Suprapubic skin (tissue), 4 donors: ENCODE measurements at regions not wholly inside any gene's neighbourhood (a gene's known extent, or its start where the extent isn't known, plus 50 kb on each side); places are given as distances from the start of the nearest gene placed in this dataset.
A peak's percentile ranks its signal among the peaks of the same experiment; 100 is the strongest.

Experiments
- DNase-seq, 2 donors: peaks; one replicate each; pipeline ENCODE4 v3.0.0-alpha.2; 2019; ENCODE audit warnings: low spot score in 2 of 2
- H3K27ac ChIP-seq: fragments of 200-600 bp; sonication (generic); one replicate; pipeline ENCODE4 v1.5.1; 2019
- H3K27me3 ChIP-seq: fragments of 200-600 bp; sonication (generic); one replicate; pipeline ENCODE4 v1.5.1; 2019
- H3K36me3 ChIP-seq: fragments of 200-600 bp; sonication (generic); one replicate; pipeline ENCODE4 v1.5.1; 2019
- H3K4me1 ChIP-seq: fragments of 200-600 bp; sonication (generic); one replicate; pipeline ENCODE4 v1.5.1; 2019
- H3K4me3 ChIP-seq: fragments of 200-600 bp; sonication (generic); one replicate; pipeline ENCODE4 v1.5.1; 2019; ENCODE audit warnings: mild to moderate bottlenecking
- H3K9me3 ChIP-seq: fragments of 200-600 bp; sonication (generic); one replicate; pipeline ENCODE4 v1.5.1; 2019
- EP300 ChIP-seq: sonication (generic); formaldehyde crosslinking; IDR thresholded peaks from one replicate; pipeline ENCODE4 v1.6.1; 2017; ENCODE audit warnings: antibody characterized with exemption
- POLR2A ChIP-seq, 2 donors: fragments of 450-650 bp; IDR thresholded peaks; one replicate each; pipeline ENCODE4 v1.6.1; 2017; ENCODE audit warnings: antibody characterized with exemption in 2 of 2, mild to moderate bottlenecking in 2 of 2, moderate library complexity in 2 of 2
- POLR2AphosphoS5 ChIP-seq, 3 donors: sonication (generic); formaldehyde crosslinking; IDR thresholded peaks; one replicate each; pipeline ENCODE4 v1.6.1; 2017; ENCODE audit warnings: antibody characterized with exemption in 3 of 3
- WGBS: methylation state at CpG from one replicate; pipeline ENCODE4 v1.1.5; 2018; 5-methylcytosine and 5-hydroxymethylcytosine counted together
- TF ChIP-seq, protein P1 (sequence below), 2 donors: fragments of 200-600 bp in 1 of 2; fragments of 450-650 bp in 1 of 2; sonication (generic) in 1 of 2; IDR thresholded peaks; one replicate each; pipeline ENCODE4 v1.5.1; 2016 to 2019; ENCODE audit warnings: antibody characterized with exemption in 2 of 2, mild to moderate bottlenecking in 1 of 2, moderate library complexity in 1 of 2

DNA sequence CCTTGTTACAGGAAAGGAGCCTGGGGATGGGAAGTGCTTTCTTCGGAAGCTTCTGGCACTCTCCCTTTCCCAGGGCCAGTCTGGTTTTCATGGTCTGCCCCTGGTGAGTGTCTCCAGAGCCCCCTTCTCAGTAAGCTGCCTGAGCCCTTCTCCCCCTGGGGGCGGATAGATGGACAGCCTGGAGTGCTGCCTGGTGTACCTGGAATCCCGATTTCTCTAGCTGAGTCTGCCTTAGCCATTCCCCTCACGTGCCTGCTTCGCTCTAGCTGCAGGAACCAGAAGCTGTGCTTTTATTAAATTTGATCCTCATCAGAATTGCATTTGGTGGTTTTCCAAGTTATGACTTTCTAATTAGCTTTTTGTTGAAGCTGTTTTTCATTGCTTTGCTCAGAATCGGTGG lies 152.9 kb upstream of the NAV2 start:
- Histone ChIP-seq H3K27me3 (no peaks in the 10 kb centered on the region), H3K9me3 (no peaks in the 10 kb centered on the region), H3K4me3 (no peak overlapping the region), H3K4me1 (peaks cover 9% of the 10 kb centered on the region), H3K27ac (no peak overlapping the region), H3K36me3 (no peaks in the 10 kb centered on the region)
- WGBS: 77% methylated on average over 6 of the region's 6 CpGs
- TF ChIP-seq POLR2AphosphoS5 (IDR thresholded peaks at IDR 0.05) (no peak), EP300 (no peak), POLR2A (IDR thresholded peaks at IDR 0.05) (no peak)
- TF ChIP-seq, protein P1, sequence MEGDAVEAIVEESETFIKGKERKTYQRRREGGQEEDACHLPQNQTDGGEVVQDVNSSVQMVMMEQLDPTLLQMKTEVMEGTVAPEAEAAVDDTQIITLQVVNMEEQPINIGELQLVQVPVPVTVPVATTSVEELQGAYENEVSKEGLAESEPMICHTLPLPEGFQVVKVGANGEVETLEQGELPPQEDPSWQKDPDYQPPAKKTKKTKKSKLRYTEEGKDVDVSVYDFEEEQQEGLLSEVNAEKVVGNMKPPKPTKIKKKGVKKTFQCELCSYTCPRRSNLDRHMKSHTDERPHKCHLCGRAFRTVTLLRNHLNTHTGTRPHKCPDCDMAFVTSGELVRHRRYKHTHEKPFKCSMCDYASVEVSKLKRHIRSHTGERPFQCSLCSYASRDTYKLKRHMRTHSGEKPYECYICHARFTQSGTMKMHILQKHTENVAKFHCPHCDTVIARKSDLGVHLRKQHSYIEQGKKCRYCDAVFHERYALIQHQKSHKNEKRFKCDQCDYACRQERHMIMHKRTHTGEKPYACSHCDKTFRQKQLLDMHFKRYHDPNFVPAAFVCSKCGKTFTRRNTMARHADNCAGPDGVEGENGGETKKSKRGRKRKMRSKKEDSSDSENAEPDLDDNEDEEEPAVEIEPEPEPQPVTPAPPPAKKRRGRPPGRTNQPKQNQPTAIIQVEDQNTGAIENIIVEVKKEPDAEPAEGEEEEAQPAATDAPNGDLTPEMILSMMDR (IDR thresholded peaks at IDR 0.05): no peak
- DNase-seq: no peak

DNA sequence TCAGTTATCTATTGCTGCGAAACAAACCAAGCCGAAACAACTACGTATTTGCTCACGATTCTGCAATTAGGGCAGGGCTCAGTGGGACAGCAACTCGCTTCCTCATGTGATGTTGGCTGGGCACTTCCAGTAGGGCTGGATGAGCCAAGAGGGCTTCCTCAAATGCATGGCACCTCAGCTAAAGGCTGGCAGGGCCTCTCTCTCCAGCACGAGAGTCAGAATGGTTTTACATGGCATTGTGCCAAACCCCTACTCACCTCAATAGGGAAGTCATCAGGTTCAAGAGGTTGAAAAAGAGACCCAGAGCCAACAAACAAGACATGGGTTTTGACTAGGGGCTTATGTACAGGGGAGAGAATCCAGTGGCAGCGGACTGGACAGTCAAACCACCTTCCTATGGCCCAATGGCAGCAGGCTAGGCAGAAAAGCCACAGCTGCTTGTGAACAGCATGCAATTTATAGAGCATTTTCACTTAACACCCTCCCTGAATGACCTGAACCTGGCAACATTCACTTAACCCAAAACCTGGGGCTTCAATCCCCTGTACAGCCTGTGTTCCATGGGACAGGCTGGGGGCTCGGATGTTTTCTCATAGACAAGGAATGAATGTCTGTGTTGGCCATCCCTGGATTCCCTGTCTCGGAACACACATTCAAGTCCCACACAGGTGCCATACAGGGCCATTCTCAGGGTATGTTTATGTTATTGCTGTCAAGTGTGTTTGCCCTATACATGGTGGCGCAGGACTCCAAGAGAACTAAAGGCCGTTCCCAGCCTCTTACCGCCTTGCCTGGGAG lies 154.2 kb upstream of the NAV2 start:
- WGBS: 90% methylated on average over 12 of the region's 12 CpGs
- no peak for DNase-seq
- H3K9me3 ChIP-seq: no peaks in the 10 kb centered on the region
- no peaks in the 10 kb centered on the region for H3K27me3 ChIP-seq
- TF ChIP-seq, protein P1 (IDR thresholded peaks at IDR 0.05): no peak
- no peak for TF ChIP-seq EP300
- TF ChIP-seq POLR2A (IDR thresholded peaks at IDR 0.05): no peak
- no peak for TF ChIP-seq POLR2AphosphoS5 (IDR thresholded peaks at IDR 0.05)
- H3K27ac ChIP-seq: no peak overlapping the region
- no peaks in the 10 kb centered on the region for H3K36me3 ChIP-seq
- H3K4me1 ChIP-seq: no peaks in the 10 kb centered on the region
- no peak overlapping the region for H3K4me3 ChIP-seq

DNA sequence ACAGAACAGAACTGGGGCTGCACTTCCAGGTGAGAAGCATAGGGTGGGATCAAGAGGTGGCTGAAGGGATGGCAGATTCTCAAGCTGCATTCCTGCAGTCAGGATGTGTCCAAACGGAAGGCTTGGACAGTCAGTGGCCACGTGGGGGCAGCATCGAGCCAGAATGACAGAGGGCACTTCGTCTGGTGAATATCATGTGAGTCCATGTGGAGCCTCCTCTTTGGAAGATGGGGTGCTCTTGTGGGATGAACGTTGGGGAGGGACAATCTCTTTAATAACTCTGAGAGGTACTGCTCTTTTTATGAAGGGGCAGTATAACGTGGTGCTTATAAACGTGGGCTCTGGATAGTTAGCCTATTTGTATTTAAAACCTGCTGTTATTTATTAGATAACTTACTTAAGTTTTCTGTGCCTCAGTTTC lies 154.9 kb upstream of the NAV2 start:
- no peaks in the 10 kb centered on the region for H3K36me3 ChIP-seq
- no peaks in the 10 kb centered on the region for H3K27me3 ChIP-seq
- peak; percentile 87 to 89 for DNase-seq
- H3K27ac ChIP-seq: no peak overlapping the region
- H3K9me3 ChIP-seq: no peaks in the 10 kb centered on the region
- WGBS: 5% methylated on average over 7 of the region's 7 CpGs
- TF ChIP-seq POLR2AphosphoS5 (IDR thresholded peaks at IDR 0.05): no peak
- TF ChIP-seq, protein P1 (IDR thresholded peaks at IDR 0.05): peak; percentile 75 to 85
- no peak for TF ChIP-seq EP300
- TF ChIP-seq POLR2A (IDR thresholded peaks at IDR 0.05): no peak
- H3K4me3 ChIP-seq: no peak overlapping the region
- H3K4me1 ChIP-seq: no peaks in the 10 kb centered on the region

DNA sequence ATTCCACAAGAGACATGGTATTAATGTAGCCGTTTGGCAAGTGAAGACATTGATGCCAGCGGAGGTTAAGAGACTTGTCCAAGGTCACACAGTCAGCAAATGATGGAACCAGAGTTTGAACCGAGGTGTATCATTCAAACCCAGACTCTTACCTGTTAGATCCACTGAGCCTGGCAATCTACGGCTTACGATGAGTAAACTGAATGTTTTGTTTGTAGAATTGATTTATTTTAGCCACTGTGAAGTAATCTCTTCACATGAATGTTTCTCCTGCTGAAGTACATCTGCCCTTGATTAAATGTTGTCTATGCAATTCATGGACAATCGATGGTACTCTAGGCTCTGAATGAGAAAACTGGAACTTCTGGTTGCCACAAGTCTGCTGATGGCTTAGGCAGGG lies 155.5 kb upstream of the NAV2 start:
- no peak overlapping the region for H3K4me3 ChIP-seq
- DNase-seq: no peak
- no peaks in the 10 kb centered on the region for H3K9me3 ChIP-seq
- H3K27me3 ChIP-seq: no peaks in the 10 kb centered on the region
- H3K36me3 ChIP-seq: no peaks in the 10 kb centered on the region
- 53% methylated on average over 6 of the region's 6 CpGs for whole genome bisulfite sequencing
- TF ChIP-seq, protein P1 (IDR thresholded peaks at IDR 0.05): no peak
- TF ChIP-seq POLR2A (IDR thresholded peaks at IDR 0.05) (no peak), POLR2AphosphoS5 (IDR thresholded peaks at IDR 0.05) (no peak), EP300 (no peak)
- H3K27ac ChIP-seq: no peak overlapping the region
- H3K4me1 ChIP-seq: no peaks in the 10 kb centered on the region

DNA sequence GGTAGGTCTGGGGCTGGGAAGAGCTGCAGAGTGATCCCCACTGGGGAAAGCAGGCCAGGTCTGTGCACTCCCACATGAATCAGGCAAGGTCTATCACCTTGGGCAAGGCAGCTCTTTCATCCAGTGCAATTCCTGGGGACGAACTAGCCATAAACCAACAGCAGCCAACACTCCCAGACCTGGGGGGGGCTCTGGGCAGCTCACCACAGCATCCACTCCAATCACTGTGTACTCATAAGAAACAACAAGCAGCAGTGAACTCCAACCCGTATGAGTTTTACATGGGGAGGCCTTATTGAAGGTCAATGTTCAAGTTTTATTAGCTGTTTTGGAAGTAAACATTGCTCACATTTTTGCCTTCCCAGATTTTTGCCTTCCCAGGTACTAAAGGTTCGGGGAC lies 157.4 kb upstream of the NAV2 start:
- Histone ChIP-seq H3K27ac (no peak overlapping the region), H3K4me1 (no peaks in the 10 kb centered on the region), H3K9me3 (no peaks in the 10 kb centered on the region), H3K27me3 (no peaks in the 10 kb centered on the region), H3K36me3 (no peaks in the 10 kb centered on the region), H3K4me3 (no peak overlapping the region)
- TF ChIP-seq, protein P1 (IDR thresholded peaks at IDR 0.05): no peak
- TF ChIP-seq POLR2AphosphoS5 (IDR thresholded peaks at IDR 0.05) (no peak), POLR2A (IDR thresholded peaks at IDR 0.05) (no peak), EP300 (no peak)
- WGBS: 63% methylated on average over 3 of the region's 3 CpGs
- DNase-seq: no peak
